Liver (tissue), 8 donors: ENCODE measurements at regions not wholly inside any gene's neighbourhood (a gene's known extent, or its start where the extent isn't known, plus 50 kb on each side); places are given as distances from the start of the nearest gene placed in this dataset.

Experiments used
- DNase-seq: peaks from one replicate; pipeline ENCODE4 v3.0.0-alpha.2; 2017; ENCODE audit warnings: low spot score
- H3K27ac ChIP-seq, 2 donors: one replicate each; pipeline ENCODE4 v1.7.0; 2013; ENCODE audit warnings: inconsistent platforms in 2 of 2, low read length in 2 of 2, control low read depth in 1 of 2, low read depth in 1 of 2, mild to moderate bottlenecking in 1 of 2
- H3K27me3 ChIP-seq, 4 donors: one replicate each; pipeline versions ENCODE4 v1.6.1 to v1.7.0; 2013; ENCODE audit warnings: low read length in 3 of 4, inconsistent platforms in 1 of 4, mild to moderate bottlenecking in 1 of 4, moderate library complexity in 1 of 4; ENCODE audit not compliant: control insufficient read depth in 4 of 4, insufficient read depth in 4 of 4
- H3K36me3 ChIP-seq, 4 donors: one replicate each; pipeline versions ENCODE4 v1.6.1 to v1.7.0; 2013; ENCODE audit warnings: low read length in 3 of 4, mild to moderate bottlenecking in 3 of 4, low read depth in 1 of 4, moderate library complexity in 1 of 4; ENCODE audit not compliant: control insufficient read depth in 4 of 4, insufficient read depth in 3 of 4
- H3K4me1 ChIP-seq, 4 donors: one replicate each; pipeline versions ENCODE4 v1.6.1 to v1.7.0; 2013; ENCODE audit warnings: low read length in 3 of 4, mild to moderate bottlenecking in 3 of 4, moderate library complexity in 1 of 4; ENCODE audit not compliant: control insufficient read depth in 4 of 4, insufficient read depth in 4 of 4
- H3K4me3 ChIP-seq, 3 donors: one replicate each; pipeline versions ENCODE4 v1.6.1 to v1.7.0; 2013; ENCODE audit warnings: low read length in 3 of 3, control low read depth in 1 of 3, low read depth in 1 of 3, mild to moderate bottlenecking in 1 of 3
- H3K9ac ChIP-seq, 2 donors: one replicate each; pipeline ENCODE4 v1.7.0; 2013; ENCODE audit warnings: low read length in 2 of 2, mild to moderate bottlenecking in 2 of 2, moderate library complexity in 2 of 2, control low read depth in 1 of 2, low read depth in 1 of 2
- H3K9me3 ChIP-seq, 4 donors: one replicate each; pipeline versions ENCODE4 v1.6.1 to v1.7.0; 2013; ENCODE audit warnings: low read length in 3 of 4; ENCODE audit not compliant: control insufficient read depth in 4 of 4
- EGR1 ChIP-seq, 2 donors: IDR thresholded peaks; 2 replicates each; pipeline ENCODE4 v1.6.1; 2016 to 2018; ENCODE audit warnings: antibody characterized with exemption in 2 of 2, low read depth in 2 of 2
- FOXA1 ChIP-seq: IDR thresholded peaks from 2 replicates; pipeline ENCODE4 v1.6.1; 2016; ENCODE audit warnings: antibody characterized with exemption
- FOXA2 ChIP-seq: IDR thresholded peaks from 2 replicates; pipeline ENCODE4 v1.6.1; 2016; ENCODE audit warnings: antibody characterized with exemption
- GABPA ChIP-seq, 2 donors: IDR thresholded peaks in 1 of 2; conservative IDR thresholded peaks in 1 of 2; 2 replicates each; pipeline ENCODE4 v1.6.1; 2016; ENCODE audit warnings: antibody characterized with exemption in 2 of 2, mild to moderate bottlenecking in 1 of 2, moderate library complexity in 1 of 2
- HNF4A ChIP-seq, 2 donors: conservative IDR thresholded peaks; 2 replicates each; pipeline ENCODE4 v1.6.1; 2016; ENCODE audit warnings: antibody characterized with exemption in 2 of 2, mild to moderate bottlenecking in 2 of 2
- HNF4G ChIP-seq: IDR thresholded peaks from 2 replicates; pipeline ENCODE4 v1.6.1; 2016; ENCODE audit warnings: antibody characterized with exemption
- JUND ChIP-seq, 2 donors: IDR thresholded peaks; 2 replicates each; pipeline ENCODE4 v1.6.1; 2016; ENCODE audit warnings: antibody characterized with exemption in 2 of 2
- MAX ChIP-seq: IDR thresholded peaks from 2 replicates; pipeline ENCODE4 v1.6.1; 2016; ENCODE audit warnings: antibody characterized with exemption
- NR2F2 ChIP-seq: IDR thresholded peaks from 2 replicates; pipeline ENCODE4 v1.6.1; 2016; ENCODE audit warnings: antibody characterized with exemption
- RAD21 ChIP-seq, 2 donors: IDR thresholded peaks; 2 replicates each; pipeline ENCODE4 v1.6.1; 2016; ENCODE audit warnings: antibody characterized with exemption in 2 of 2, mild to moderate bottlenecking in 2 of 2
- RXRA ChIP-seq, 2 donors: IDR thresholded peaks; 2 replicates each; pipeline ENCODE4 v1.6.1; 2017 to 2018; ENCODE audit warnings: antibody characterized with exemption in 2 of 2, mild to moderate bottlenecking in 1 of 2
- TAF1 ChIP-seq: conservative IDR thresholded peaks from 2 replicates; pipeline ENCODE4 v1.6.1; 2016; ENCODE audit warnings: antibody characterized with exemption, mild to moderate bottlenecking
- YY1 ChIP-seq: IDR thresholded peaks from 2 replicates; pipeline ENCODE4 v1.6.1; 2016; ENCODE audit warnings: antibody characterized with exemption, mild to moderate bottlenecking
- ZBTB33 ChIP-seq: IDR thresholded peaks from 2 replicates; pipeline ENCODE4 v1.6.1; 2016; ENCODE audit warnings: antibody characterized with exemption
- WGBS: extraction: QIAGEN DNeasy Blood & Tissue Kit; methylation state at CpG from one replicate; pipeline ENCODE4 v1.1.7; 2013; 5-methylcytosine and 5-hydroxymethylcytosine counted together
- TF ChIP-seq, protein P1 (sequence below): IDR thresholded peaks from 2 replicates; pipeline ENCODE4 v1.6.1; 2016; ENCODE audit warnings: antibody characterized with exemption
- TF ChIP-seq, protein P2 (sequence below): IDR thresholded peaks from 2 replicates; pipeline ENCODE4 v1.6.1; 2016; ENCODE audit warnings: antibody characterized with exemption, mild to moderate bottlenecking
- TF ChIP-seq, protein P3 (sequence below): fragments of 150-350 bp; IDR thresholded peaks from 2 replicates; pipeline ENCODE4 v1.5.1; 2017; ENCODE audit warnings: improper control_type of control experiment, low read depth, low read length; ENCODE audit not compliant: missing input control
- donor health status: healthy.
- donor health status: healthy.
- donor health status: healthy.
- donor health status: healthy.
- donor health status: healthy.

DNA sequence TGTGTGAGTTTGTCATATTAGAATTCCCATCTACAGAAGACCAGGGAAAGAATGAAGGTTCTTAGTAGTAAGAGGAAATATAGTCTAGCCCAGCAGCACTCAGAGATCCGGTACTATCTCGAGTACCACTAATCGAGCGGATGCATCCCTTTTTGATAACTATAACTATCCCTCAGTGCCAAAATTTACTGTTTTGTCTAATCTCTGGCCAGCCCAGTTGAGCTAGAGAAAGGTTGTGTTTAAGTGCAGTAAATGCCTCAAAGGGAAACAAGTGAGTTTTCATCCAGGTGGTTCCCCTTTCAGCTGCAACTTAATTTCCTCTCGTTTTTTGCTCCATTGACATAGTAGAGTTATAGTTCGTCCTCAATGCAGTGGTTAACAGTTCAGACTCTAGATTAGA, 146.7 kb downstream of the GPBP1 start:
- Histone ChIP-seq H3K27me3 (no peaks in the 10 kb centered on the region), H3K9ac (no peak overlapping the region), H3K36me3 (no peaks in the 10 kb centered on the region), H3K4me3 (no peak overlapping the region), H3K27ac (no peak overlapping the region), H3K4me1 (no peaks in the 10 kb centered on the region), H3K9me3 (no peaks in the 10 kb centered on the region)
- no peak for DNase-seq
- TF ChIP-seq HNF4G (no peak), EGR1 (IDR thresholded peaks at IDR 0.05; ENCODE audit: low read depth in 2 of 2) (no peak), FOXA1 (no peak), HNF4A (conservative IDR thresholded peaks at IDR 0.05) (no peak), MAX (no peak), JUND (IDR thresholded peaks at IDR 0.05) (no peak), ZBTB33 (no peak), TAF1 (no peak), NR2F2 (no peak), RAD21 (IDR thresholded peaks at IDR 0.05) (no peak), YY1 (no peak), FOXA2 (no peak), RXRA (IDR thresholded peaks at IDR 0.05) (no peak), GABPA (IDR thresholded peaks at IDR 0.05 in 1 of 2, conservative IDR thresholded peaks at IDR 0.05 in 1 of 2) (no peak)
- TF ChIP-seq, protein P1, sequence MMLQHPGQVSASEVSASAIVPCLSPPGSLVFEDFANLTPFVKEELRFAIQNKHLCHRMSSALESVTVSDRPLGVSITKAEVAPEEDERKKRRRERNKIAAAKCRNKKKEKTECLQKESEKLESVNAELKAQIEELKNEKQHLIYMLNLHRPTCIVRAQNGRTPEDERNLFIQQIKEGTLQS, result no peak
- TF ChIP-seq, protein P2, sequence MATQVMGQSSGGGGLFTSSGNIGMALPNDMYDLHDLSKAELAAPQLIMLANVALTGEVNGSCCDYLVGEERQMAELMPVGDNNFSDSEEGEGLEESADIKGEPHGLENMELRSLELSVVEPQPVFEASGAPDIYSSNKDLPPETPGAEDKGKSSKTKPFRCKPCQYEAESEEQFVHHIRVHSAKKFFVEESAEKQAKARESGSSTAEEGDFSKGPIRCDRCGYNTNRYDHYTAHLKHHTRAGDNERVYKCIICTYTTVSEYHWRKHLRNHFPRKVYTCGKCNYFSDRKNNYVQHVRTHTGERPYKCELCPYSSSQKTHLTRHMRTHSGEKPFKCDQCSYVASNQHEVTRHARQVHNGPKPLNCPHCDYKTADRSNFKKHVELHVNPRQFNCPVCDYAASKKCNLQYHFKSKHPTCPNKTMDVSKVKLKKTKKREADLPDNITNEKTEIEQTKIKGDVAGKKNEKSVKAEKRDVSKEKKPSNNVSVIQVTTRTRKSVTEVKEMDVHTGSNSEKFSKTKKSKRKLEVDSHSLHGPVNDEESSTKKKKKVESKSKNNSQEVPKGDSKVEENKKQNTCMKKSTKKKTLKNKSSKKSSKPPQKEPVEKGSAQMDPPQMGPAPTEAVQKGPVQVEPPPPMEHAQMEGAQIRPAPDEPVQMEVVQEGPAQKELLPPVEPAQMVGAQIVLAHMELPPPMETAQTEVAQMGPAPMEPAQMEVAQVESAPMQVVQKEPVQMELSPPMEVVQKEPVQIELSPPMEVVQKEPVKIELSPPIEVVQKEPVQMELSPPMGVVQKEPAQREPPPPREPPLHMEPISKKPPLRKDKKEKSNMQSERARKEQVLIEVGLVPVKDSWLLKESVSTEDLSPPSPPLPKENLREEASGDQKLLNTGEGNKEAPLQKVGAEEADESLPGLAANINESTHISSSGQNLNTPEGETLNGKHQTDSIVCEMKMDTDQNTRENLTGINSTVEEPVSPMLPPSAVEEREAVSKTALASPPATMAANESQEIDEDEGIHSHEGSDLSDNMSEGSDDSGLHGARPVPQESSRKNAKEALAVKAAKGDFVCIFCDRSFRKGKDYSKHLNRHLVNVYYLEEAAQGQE, result no peak
- TF ChIP-seq, protein P3, sequence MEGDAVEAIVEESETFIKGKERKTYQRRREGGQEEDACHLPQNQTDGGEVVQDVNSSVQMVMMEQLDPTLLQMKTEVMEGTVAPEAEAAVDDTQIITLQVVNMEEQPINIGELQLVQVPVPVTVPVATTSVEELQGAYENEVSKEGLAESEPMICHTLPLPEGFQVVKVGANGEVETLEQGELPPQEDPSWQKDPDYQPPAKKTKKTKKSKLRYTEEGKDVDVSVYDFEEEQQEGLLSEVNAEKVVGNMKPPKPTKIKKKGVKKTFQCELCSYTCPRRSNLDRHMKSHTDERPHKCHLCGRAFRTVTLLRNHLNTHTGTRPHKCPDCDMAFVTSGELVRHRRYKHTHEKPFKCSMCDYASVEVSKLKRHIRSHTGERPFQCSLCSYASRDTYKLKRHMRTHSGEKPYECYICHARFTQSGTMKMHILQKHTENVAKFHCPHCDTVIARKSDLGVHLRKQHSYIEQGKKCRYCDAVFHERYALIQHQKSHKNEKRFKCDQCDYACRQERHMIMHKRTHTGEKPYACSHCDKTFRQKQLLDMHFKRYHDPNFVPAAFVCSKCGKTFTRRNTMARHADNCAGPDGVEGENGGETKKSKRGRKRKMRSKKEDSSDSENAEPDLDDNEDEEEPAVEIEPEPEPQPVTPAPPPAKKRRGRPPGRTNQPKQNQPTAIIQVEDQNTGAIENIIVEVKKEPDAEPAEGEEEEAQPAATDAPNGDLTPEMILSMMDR, result no peak
- 57% methylated on average over 6 of the region's 6 CpGs for WGBS

DNA sequence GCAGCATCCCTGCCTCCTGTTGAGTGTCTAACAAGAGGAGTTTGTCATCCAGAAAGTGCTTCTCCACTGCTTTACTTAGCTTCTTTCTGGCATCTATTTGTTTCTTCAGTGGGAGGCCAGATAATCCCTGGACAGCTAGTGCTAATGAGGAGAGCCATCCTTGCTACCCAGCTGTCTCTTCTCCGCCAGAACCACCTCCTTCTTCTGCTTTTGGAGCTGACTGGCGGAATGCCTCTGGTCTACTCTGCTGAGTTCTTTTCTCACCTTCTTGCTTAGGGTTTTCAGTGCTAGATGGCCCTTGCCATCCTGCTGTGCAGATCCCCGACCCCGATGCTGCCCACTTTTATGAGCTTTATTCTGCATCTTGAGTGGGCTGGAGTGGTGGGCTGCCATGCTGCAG, 145.8 kb downstream of the GPBP1 start:
- Histone ChIP-seq H3K27me3 (no peaks in the 10 kb centered on the region), H3K27ac (no peak overlapping the region), H3K4me3 (no peak overlapping the region), H3K9me3 (no peaks in the 10 kb centered on the region), H3K36me3 (no peaks in the 10 kb centered on the region), H3K4me1 (no peaks in the 10 kb centered on the region), H3K9ac (no peak overlapping the region)
- TF ChIP-seq FOXA1, result no peak
- TF ChIP-seq, protein P2, result no peak
- no peak for DNase-seq
- WGBS, result 96% methylated on average over 4 of the region's 4 CpGs
